K562 (cell line): ENCODE measurements at regions not wholly inside any gene's neighbourhood (a gene's known extent, or its start where the extent isn't known, plus 50 kb on each side); places are given as distances from the start of the nearest gene placed in this dataset.

Experiments used
- ATAC-seq: fragments of 200-7000 bp; cut with Tn5 transposase; 3 replicates; pipeline ENCODE4 v1.9.1; 2020; ENCODE audit warnings: moderate library complexity
- BruUV-seq: library from RNA; stranded (reverse); fragments of 400-500 nt; replicated peaks from 2 replicates; lab custom pipeline; 2021; lab: Mats Ljungman, UMichigan
- CTCF ChIA-PET: fragments of 300-600 bp; formaldehyde crosslinking; extraction: SDS; loops from one replicate; lab custom pipeline; 2021; ENCODE audit warnings: low intra/inter-chr PET ratio; lab: Yijun Ruan, JAX
- POLR2A ChIA-PET: fragments of 300-600, 350-650 bp; sonication (Branson Sonifier 250); formaldehyde crosslinking; extraction: SDS; loops from one replicate; lab custom pipeline; 2021; ENCODE audit warnings: antibody characterized with exemption, inconsistent platforms; lab: Yijun Ruan, JAX
- DNase-seq, 4 experiments: peaks; one replicate each; pipeline versions ENCODE4 v3.0.0 to v3.0.0-alpha.2; 2011 to 2018; ENCODE audit warnings: low spot score in 3 of 4, mixed read lengths in 3 of 4; ENCODE audit errors: extremely low read depth in 1 of 4
- FAIRE-seq: peaks from 2 replicates; lab custom pipeline; 2011; peaks lifted over from hg19 to GRCh38; lab: Jason Lieb, UNC
- H2AFZ ChIP-seq: 2 replicates; pipeline ENCODE4 v1.6.0; 2011; ENCODE audit warnings: low read depth, low read length, control low read depth, inconsistent platforms
- H3K27ac ChIP-seq: fragments of 200-600 bp; 3 replicates; pipeline ENCODE4 v1.8.0; 2011; ENCODE audit warnings: low read depth, mild to moderate bottlenecking, control low read depth, inconsistent platforms, low read length, moderate library complexity, mixed read lengths; ENCODE audit errors: extremely low read depth
- H3K27me3 ChIP-seq, 2 experiments: fragments of 300-600 bp in 1 of 2; 2 replicates in 1 of 2; 3 replicates in 1 of 2; pipeline versions ENCODE4 v1.6.0 to v1.8.0; 2011; ENCODE audit warnings: inconsistent platforms in 2 of 2, low read length in 2 of 2, mild to moderate bottlenecking in 1 of 2, mixed read lengths in 1 of 2, moderate library complexity in 1 of 2; ENCODE audit not compliant: control insufficient read depth in 2 of 2, insufficient read depth in 2 of 2
- H3K36me3 ChIP-seq: fragments of 300-600 bp; 3 replicates; pipeline ENCODE4 v1.8.0; 2011; ENCODE audit warnings: mild to moderate bottlenecking, low read length, inconsistent platforms; ENCODE audit not compliant: control insufficient read depth, insufficient read depth
- H3K4me1 ChIP-seq, 2 experiments: fragments of 200-600 bp in 1 of 2; replicated peaks in 1 of 2; 2 replicates in 1 of 2; 3 replicates in 1 of 2; pipeline versions ENCODE4 v1.5.1 to v1.8.0; 2011; ENCODE audit warnings: inconsistent platforms in 2 of 2, low read length in 2 of 2, mild to moderate bottlenecking in 1 of 2, mixed read lengths in 1 of 2, moderate library complexity in 1 of 2; ENCODE audit not compliant: control insufficient read depth in 2 of 2, insufficient read depth in 2 of 2
- H3K4me2 ChIP-seq: 2 replicates; pipeline ENCODE4 v1.6.1; 2011; ENCODE audit warnings: low read length, control low read depth, inconsistent platforms, mixed read lengths; ENCODE audit not compliant: insufficient read depth
- H3K4me3 ChIP-seq: fragments of 200-600 bp; sonication (generic), shearing (Covaris generic); 2 replicates; pipeline ENCODE4 v1.5.1; 2016; ENCODE audit warnings: control low read depth, inconsistent platforms
- H3K79me2 ChIP-seq: fragments of 200-600 bp; 3 replicates; pipeline ENCODE4 v1.8.0; 2011; ENCODE audit warnings: low read length, inconsistent platforms; ENCODE audit not compliant: control insufficient read depth, insufficient read depth
- H3K9ac ChIP-seq, 2 experiments: 2 replicates each; pipeline versions ENCODE4 v1.6.0 to v1.6.1; 2011; ENCODE audit warnings: low read depth in 2 of 2, low read length in 2 of 2, control low read depth in 1 of 2, inconsistent platforms in 1 of 2, mild to moderate bottlenecking in 1 of 2, mixed read lengths in 1 of 2; ENCODE audit not compliant: insufficient read depth in 1 of 2
- H3K9me1 ChIP-seq: one replicate; pipeline ENCODE4 v1.6.0; 2011; ENCODE audit warnings: inconsistent platforms, mild to moderate bottlenecking, low read length, moderate library complexity; ENCODE audit not compliant: control insufficient read depth, insufficient read depth
- H3K9me3 ChIP-seq: replicated peaks from 2 replicates; pipeline ENCODE4 v1.5.1; 2011; ENCODE audit warnings: low read depth, low read length, inconsistent platforms; ENCODE audit not compliant: control insufficient read depth, insufficient read depth
- H4K20me1 ChIP-seq: replicated peaks from 2 replicates; pipeline ENCODE4 v1.6.1; 2011; ENCODE audit warnings: low read length, inconsistent platforms, mixed read lengths; ENCODE audit not compliant: control insufficient read depth, insufficient read depth
- BHLHE40 ChIP-seq: IDR thresholded peaks from 2 replicates; pipeline ENCODE4 v1.6.1; 2011; ENCODE audit warnings: low read length, improper control_type of control experiment
- FOXM1 ChIP-seq, 2 experiments: fragments of 450-650 bp in 1 of 2; sonication (generic) in 1 of 2; formaldehyde crosslinking in 1 of 2; IDR thresholded peaks; 2 replicates each; pipeline versions ENCODE4 v1.6.1 to v1.9.0; 2017 to 2022; ENCODE audit warnings: low read depth in 2 of 2, mild to moderate bottlenecking in 2 of 2, missing genetic modification reagents in 1 of 2, moderate library complexity in 1 of 2
- HIVEP1 ChIP-seq: fragments of 250-450 bp; sonication (Bioruptor Pico); IDR thresholded peaks from 2 replicates; pipeline ENCODE4 v1.4.0; 2020; ENCODE audit warnings: mild to moderate bottlenecking
- ILF3 ChIP-seq: fragments of 450-650 bp; IDR thresholded peaks from 2 replicates; pipeline ENCODE4 v1.6.1; 2018; ENCODE audit warnings: antibody characterized with exemption, mild to moderate bottlenecking, moderate library complexity, borderline replicate concordance
- MCM5 ChIP-seq: fragments of 450-650 bp; IDR thresholded peaks from 2 replicates; pipeline ENCODE4 v1.6.1; 2016; ENCODE audit warnings: low read depth
- NKRF ChIP-seq: fragments of 450-650 bp; IDR thresholded peaks from 2 replicates; pipeline ENCODE4 v1.6.1; 2016; ENCODE audit warnings: borderline replicate concordance
- PRPF4 ChIP-seq: fragments of 200-400 bp; formaldehyde crosslinking; IDR thresholded peaks from one replicate; pipeline ENCODE4 v1.6.1; 2017; ENCODE audit warnings: low read length, low read depth, mild to moderate bottlenecking; ENCODE audit not compliant: insufficient read depth, poor library complexity, severe bottlenecking
- SAP30 ChIP-seq: fragments of 200-600 bp; sonication (generic); IDR thresholded peaks from 2 replicates; pipeline ENCODE4 v1.6.1; 2012; ENCODE audit warnings: borderline replicate concordance, low read depth, mild to moderate bottlenecking, moderate library complexity, low read length, control low read depth, inconsistent platforms; ENCODE audit not compliant: insufficient read depth, poor library complexity, severe bottlenecking
- SIX5 ChIP-seq, 2 experiments: IDR thresholded peaks; 2 replicates each; pipeline ENCODE4 v1.6.1; 2011; ENCODE audit warnings: low read length in 2 of 2, borderline replicate concordance in 1 of 2, low read depth in 1 of 2, mild to moderate bottlenecking in 1 of 2, moderate library complexity in 1 of 2; ENCODE audit not compliant: insufficient read depth in 1 of 2
- TBL1XR1 ChIP-seq, 2 experiments: IDR thresholded peaks; 2 replicates each; pipeline ENCODE4 v1.6.1; 2012; ENCODE audit warnings: improper control_type of control experiment in 2 of 2, low read length in 2 of 2, mild to moderate bottlenecking in 1 of 2
- ZC3H11A ChIP-seq: IDR thresholded peaks from 2 replicates; pipeline ENCODE4 v1.6.1; 2012; ENCODE audit warnings: low read depth, low read length, improper control_type of control experiment
- ZNF121 ChIP-seq: sonication (generic); formaldehyde crosslinking; conservative IDR thresholded peaks from 2 replicates; pipeline ENCODE4 v1.8.0; 2022; ENCODE audit warnings: missing genetic modification reagents
- ZNF197 ChIP-seq: fragments of 200-800 bp; sonication (Bioruptor generic); IDR thresholded peaks from 2 replicates; pipeline ENCODE4 v1.6.1; 2016; ENCODE audit warnings: low read depth, missing genetic modification characterization, missing compliant biosample characterization
- ZNF785 ChIP-seq: fragments of 250-450 bp; sonication (Bioruptor Pico); IDR thresholded peaks from 2 replicates; pipeline ENCODE4 v1.4.0; 2020; ENCODE audit warnings: mild to moderate bottlenecking
- WGBS: fragments of 100-300 bp; shearing (Covaris generic); methylation state at CpG from one replicate; pipeline ENCODE4 v1.1.6; 2016; ENCODE audit warnings: low coverage, mixed read lengths; ENCODE audit not compliant: insufficient coverage; ENCODE audit errors: missing lambda C conversion rate; 5-methylcytosine and 5-hydroxymethylcytosine counted together
- in situ Hi-C: fragments of 300-500 bp; cut with MboI; formaldehyde crosslinking; loops from 4 replicates; pipeline ENCODE4 v1.15.0; 2018; ENCODE audit warnings: inconsistent platforms, mixed read lengths
- intact Hi-C: fragments of 100-400 bp; cut with micrococcal nuclease; formaldehyde crosslinking; loops from 2 replicates; pipeline ENCODE4 v1.14.2; 2022
- TF ChIP-seq, protein P1 (sequence below): fragments of 250-450 bp; sonication (Bioruptor Pico); IDR thresholded peaks from 2 replicates; pipeline ENCODE4 v1.8.0; 2022; ENCODE audit warnings: inconsistent platforms, mild to moderate bottlenecking, moderate library complexity, borderline replicate concordance

DNA sequence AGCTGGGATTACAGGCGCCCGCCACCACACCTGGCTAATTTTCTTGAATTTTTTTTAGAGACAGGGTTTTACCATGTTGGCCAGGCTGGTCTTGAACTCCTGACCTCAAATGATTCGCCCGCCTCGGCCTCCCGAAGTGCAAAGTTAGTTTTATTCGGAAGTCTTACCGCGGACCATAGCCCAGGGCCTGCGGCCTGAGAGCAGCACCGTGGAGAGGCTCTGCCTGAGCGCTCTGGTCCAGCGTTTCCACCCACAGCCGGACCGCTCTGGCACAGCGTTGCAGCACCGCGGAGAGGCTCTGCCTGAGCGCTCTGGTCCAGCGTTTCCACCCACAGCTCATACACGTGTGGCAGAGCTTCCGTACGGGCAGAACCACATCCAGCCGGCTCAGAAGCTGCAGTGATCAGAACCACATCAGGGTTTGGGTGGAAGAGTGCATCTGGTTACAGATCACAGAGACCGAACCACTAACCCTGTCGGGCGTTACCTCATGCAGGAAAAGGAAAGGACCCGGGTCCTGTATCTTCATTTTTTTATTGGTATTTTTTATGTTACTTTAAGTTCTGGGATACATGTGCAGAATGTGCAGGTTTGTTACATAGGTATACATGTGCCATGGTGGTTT lies 102.4 kb upstream of the SOX1 start (continued):
- TF ChIP-seq ILF3 (no peak), SAP30 (no peak), ZNF785 (no peak)
- TF ChIP-seq, protein P1, sequence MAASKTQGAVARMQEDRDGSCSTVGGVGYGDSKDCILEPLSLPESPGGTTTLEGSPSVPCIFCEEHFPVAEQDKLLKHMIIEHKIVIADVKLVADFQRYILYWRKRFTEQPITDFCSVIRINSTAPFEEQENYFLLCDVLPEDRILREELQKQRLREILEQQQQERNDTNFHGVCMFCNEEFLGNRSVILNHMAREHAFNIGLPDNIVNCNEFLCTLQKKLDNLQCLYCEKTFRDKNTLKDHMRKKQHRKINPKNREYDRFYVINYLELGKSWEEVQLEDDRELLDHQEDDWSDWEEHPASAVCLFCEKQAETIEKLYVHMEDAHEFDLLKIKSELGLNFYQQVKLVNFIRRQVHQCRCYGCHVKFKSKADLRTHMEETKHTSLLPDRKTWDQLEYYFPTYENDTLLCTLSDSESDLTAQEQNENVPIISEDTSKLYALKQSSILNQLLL = no peak

GRCh38 chr13:111965466-111966214 lies 101.3 kb upstream of the SOX1 start:
- intact Hi-C loops (no loop called here), in situ Hi-C loops (no loop called here)
- FAIRE-seq (no peak), ATAC-seq (no peak), DNase-seq (no peak)
- no peak overlapping the region for H3K9ac ChIP-seq
- H3K27ac ChIP-seq = no peak overlapping the region
- no peaks in the 10 kb centered on the region for H3K9me1 ChIP-seq
- no peaks in the 10 kb centered on the region for H4K20me1 ChIP-seq
- ChIA-PET CTCF (no interaction called here), POLR2A (no interaction called here)
- H3K4me1 ChIP-seq = no peaks in the 10 kb centered on the region
- H3K36me3 ChIP-seq = no peaks in the 10 kb centered on the region
- H3K27me3 ChIP-seq = peaks cover 0 to 42% of the 10 kb centered on the region in 2 experiments; a peak in 2 of 5 replicates
- H3K4me3 ChIP-seq = no peak overlapping the region
- no peak overlapping the region for H3K4me2 ChIP-seq
- under 1% methylated on average over 14 of the region's 24 CpGs for WGBS
- H3K9me3 ChIP-seq = no peaks in the 10 kb centered on the region
- H3K79me2 ChIP-seq = no peaks in the 10 kb centered on the region
- no TSS peak for BruUV-seq
- H2AFZ ChIP-seq = no peak overlapping the region
- TF ChIP-seq SIX5 (IDR thresholded peaks at IDR 0.05; ENCODE audit: borderline replicate concordance in 1 of 2, insufficient read depth in 1 of 2, low read depth in 1 of 2, low read length in 2 of 2) = no peak
- TF ChIP-seq TBL1XR1 (IDR thresholded peaks at IDR 0.05; ENCODE audit: low read length in 2 of 2) = no peak
- TF ChIP-seq HIVEP1 (CRISPR knock-in tag) = no peak
- TF ChIP-seq, protein P1 = no peak
- TF ChIP-seq NKRF = no peak
- TF ChIP-seq ZC3H11A = no peak
- TF ChIP-seq BHLHE40 = no peak
- no peak for TF ChIP-seq MCM5
- no peak for TF ChIP-seq FOXM1 (IDR thresholded peaks at IDR 0.05; ENCODE audit: low read depth)
- no peak for TF ChIP-seq FOXM1 (CRISPR knock-in tag; IDR thresholded peaks at IDR 0.05; ENCODE audit: low read depth)
- no peak for TF ChIP-seq ZNF197 (CRISPR knock-in tag)
- no peak for TF ChIP-seq PRPF4
- no peak for TF ChIP-seq ZNF121 (CRISPR knock-in tag)
